ENCODE measurements at regions not wholly inside any gene's neighbourhood (a gene's known extent, or its start where the extent isn't known, plus 50 kb on each side); places are given as distances from the start of the nearest gene placed in this dataset.
"Not testable (repeated sequence)": the region's sequence is repeated elsewhere in the genome, so short reads cannot be mapped to it uniquely, and the experiment has no call there.

- not testable (repeated sequence) for DNase-seq (ENCODE audit: low read depth)
Observed at GRCh38 chr1:83472066-83472465, 526.9 kb downstream of the TTLL7 start.

GRCh38 chr1:83471272-83471671 is 527.7 kb downstream of the TTLL7 start:
- not testable (repeated sequence) for DNase-seq (ENCODE audit: low read depth)

GRCh38 chr1:83468336-83468735 is 530.6 kb downstream of the TTLL7 start:
- DNase-seq (ENCODE audit: low read depth): not testable (repeated sequence)

- not testable (repeated sequence) for DNase-seq (ENCODE audit: low read depth)
Observed at GRCh38 chr1:83457735-83458248, 541.1 kb downstream of the TTLL7 start.

GRCh38 chr1:83457281-83457680 is 541.7 kb downstream of the TTLL7 start:
- DNase-seq (ENCODE audit: low read depth): not testable (repeated sequence)

GRCh38 chr1:83455753-83456152 is 543.2 kb downstream of the TTLL7 start:
- DNase-seq (ENCODE audit: low read depth): not testable (repeated sequence)

GRCh38 chr1:83445873-83446272 is 553.1 kb downstream of the TTLL7 start:
- DNase-seq (ENCODE audit: low read depth): not testable (repeated sequence)

- not testable (repeated sequence) for DNase-seq (ENCODE audit: low read depth)
Observed at GRCh38 chr1:83442412-83442811, 556.5 kb downstream of the TTLL7 start.

GRCh38 chr1:83440586-83440985 is 558.3 kb downstream of the TTLL7 start:
- peak; percentile 25 for DNase-seq (ENCODE audit: low read depth)

- not testable (repeated sequence) for DNase-seq (ENCODE audit: low read depth)
Observed at GRCh38 chr1:83440021-83440420, 558.9 kb downstream of the TTLL7 start.

- DNase-seq (ENCODE audit: low read depth): not testable (repeated sequence)
Observed at GRCh38 chr1:83438316-83438715, 560.6 kb downstream of the TTLL7 start.

- DNase-seq (ENCODE audit: low read depth): not testable (repeated sequence)
Observed at GRCh38 chr1:83435336-83435735, 563.6 kb downstream of the TTLL7 start.

- DNase-seq (ENCODE audit: low read depth): not testable (repeated sequence)
Observed at GRCh38 chr1:83427566-83427965, 571.4 kb downstream of the TTLL7 start.

- not testable (repeated sequence) for DNase-seq (ENCODE audit: low read depth)
Observed at GRCh38 chr1:83423382-83423781, 575.5 kb downstream of the TTLL7 start.

- no peak for DNase-seq (ENCODE audit: low read depth)
Observed at GRCh38 chr1:83418558-83418957, 580.4 kb downstream of the TTLL7 start.

- not testable (repeated sequence) for DNase-seq (ENCODE audit: low read depth)
Observed at GRCh38 chr1:83413839-83414107, 585.2 kb downstream of the TTLL7 start.

- not testable (repeated sequence) for DNase-seq (ENCODE audit: low read depth)
Observed at GRCh38 chr1:83410746-83411413, 588.1 kb downstream of the TTLL7 start.

GRCh38 chr1:83406693-83407371 is 592.1 kb downstream of the TTLL7 start:
- not testable (repeated sequence) for DNase-seq (ENCODE audit: low read depth)

- DNase-seq (ENCODE audit: low read depth): not testable (repeated sequence)
Observed at GRCh38 chr1:83405789-83406188, 593.1 kb downstream of the TTLL7 start.

- DNase-seq (ENCODE audit: low read depth): not testable (repeated sequence)
Observed at GRCh38 chr1:83403500-83403899, 595.4 kb downstream of the TTLL7 start.

- DNase-seq (ENCODE audit: low read depth): not testable (repeated sequence)
Observed at GRCh38 chr1:83401146-83401545, 597.8 kb downstream of the TTLL7 start.

GRCh38 chr1:83400173-83400572 is 598.8 kb downstream of the TTLL7 start:
- DNase-seq (ENCODE audit: low read depth): not testable (repeated sequence)

GRCh38 chr1:83398125-83398524 is 600.8 kb downstream of the TTLL7 start:
- not testable (repeated sequence) for DNase-seq (ENCODE audit: low read depth)
